Thyroid gland (tissue), 4 donors: ENCODE measurements at regions not wholly inside any gene's neighbourhood (a gene's known extent, or its start where the extent isn't known, plus 50 kb on each side); places are given as distances from the start of the nearest gene placed in this dataset.

ENCODE experiments used
- CTCF ChIP-seq, 6 experiments: fragments of 200-600 bp in 3 of 6; fragments of 450-650 bp in 3 of 6; sonication (generic) in 3 of 6; IDR thresholded peaks; one replicate each; pipeline ENCODE4 v1.5.1; 2016 to 2019; ENCODE audit warnings: antibody characterized with exemption in 6 of 6, mild to moderate bottlenecking in 2 of 6, inconsistent platforms in 1 of 6, moderate library complexity in 1 of 6
- POLR2A ChIP-seq, 2 donors: fragments of 450-650 bp; IDR thresholded peaks; one replicate each; pipeline ENCODE4 v1.6.1; 2017; ENCODE audit warnings: antibody characterized with exemption in 2 of 2, mild to moderate bottlenecking in 2 of 2, moderate library complexity in 1 of 2

- TF ChIP-seq CTCF (IDR thresholded peaks at IDR 0.05) (no peak), POLR2A (IDR thresholded peaks at IDR 0.05) (no peak)
These were observed 125.6 kb upstream of the MYL2 start for GRCh38 chr12:111045941-111046340.
